ENCODE measurements at regions not wholly inside any gene's neighbourhood (a gene's known extent, or its start where the extent isn't known, plus 50 kb on each side); places are given as distances from the start of the nearest gene placed in this dataset.
A peak's percentile ranks its signal among the peaks of the same experiment; 100 is the strongest.

DNA sequence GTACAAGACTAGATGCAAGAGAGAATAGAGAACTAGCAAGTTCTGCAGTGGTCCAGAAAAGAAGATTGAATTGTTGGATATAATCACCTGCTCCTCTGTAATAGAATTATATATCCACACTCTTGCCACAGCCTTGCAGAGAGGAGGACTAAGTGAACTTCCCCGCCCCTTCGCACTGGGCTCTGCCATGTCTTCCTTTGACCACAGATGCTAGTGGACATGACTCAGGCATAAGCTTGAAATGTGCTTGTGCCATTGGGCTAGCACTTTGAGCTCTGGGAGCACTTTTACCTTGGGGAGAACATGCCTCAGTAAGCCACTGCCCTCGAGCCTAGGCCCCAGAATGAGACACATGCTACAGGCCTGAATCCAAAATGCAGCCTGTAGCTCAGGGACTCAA lies 113.5 kb upstream of the RASA1 start:
- H3K4me1 Mint-ChIP-seq (ENCODE audit: low read depth) = peaks cover 22% of the 10 kb centered on the region
- intact Hi-C loops (cut with micrococcal nuclease) = no loop called here
- no peaks in the 10 kb centered on the region for H3K27me3 Mint-ChIP-seq
- H3K36me3 Mint-ChIP-seq (ENCODE audit: low read depth) = no peaks in the 10 kb centered on the region
- no peaks in the 10 kb centered on the region for H3K9me3 Mint-ChIP-seq
- H3K27ac Mint-ChIP-seq = no peak overlapping the region
- H3K4me3 Mint-ChIP-seq = no peak overlapping the region

- Mint-ChIP-seq H3K9me3 (no peaks in the 10 kb centered on the region), H3K36me3 (ENCODE audit: low read depth) (no peaks in the 10 kb centered on the region), H3K4me1 (ENCODE audit: low read depth) (peaks cover 22% of the 10 kb centered on the region), H3K27ac (no peak overlapping the region), H3K4me3 (no peak overlapping the region), H3K27me3 (no peaks in the 10 kb centered on the region)
- intact Hi-C loops (cut with micrococcal nuclease) = no loop called here
Measured at GRCh38 chr5:87155106-87155505, 112.6 kb upstream of the RASA1 start.

DNA sequence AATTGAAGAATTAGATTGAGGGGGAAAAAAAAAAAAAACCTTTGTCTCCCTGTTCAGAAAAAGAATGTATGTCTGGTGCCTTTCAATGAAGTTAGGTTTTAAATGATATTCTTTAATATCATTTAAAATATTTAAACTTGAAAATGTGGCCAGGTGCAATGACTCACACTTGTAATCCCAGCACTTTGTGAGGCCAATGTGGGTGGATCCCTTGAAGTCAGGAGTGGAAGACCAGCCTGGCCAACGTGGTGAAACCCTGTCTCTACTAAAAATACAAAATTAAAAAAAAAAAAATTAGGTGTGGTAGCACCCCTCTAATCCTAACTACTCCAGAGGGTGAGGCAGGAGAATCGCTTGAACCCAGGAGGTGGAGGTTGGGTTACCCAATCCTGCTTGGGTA lies 111.1 kb upstream of the RASA1 start:
- intact Hi-C loops (cut with micrococcal nuclease) = no loop called here
- no peak overlapping the region for H3K27ac Mint-ChIP-seq
- no peak overlapping the region for H3K4me3 Mint-ChIP-seq
- H3K9me3 Mint-ChIP-seq = no peaks in the 10 kb centered on the region
- peaks cover 11% of the 10 kb centered on the region for H3K4me1 Mint-ChIP-seq (ENCODE audit: low read depth)
- H3K27me3 Mint-ChIP-seq = no peaks in the 10 kb centered on the region
- H3K36me3 Mint-ChIP-seq (ENCODE audit: low read depth) = no peaks in the 10 kb centered on the region

DNA sequence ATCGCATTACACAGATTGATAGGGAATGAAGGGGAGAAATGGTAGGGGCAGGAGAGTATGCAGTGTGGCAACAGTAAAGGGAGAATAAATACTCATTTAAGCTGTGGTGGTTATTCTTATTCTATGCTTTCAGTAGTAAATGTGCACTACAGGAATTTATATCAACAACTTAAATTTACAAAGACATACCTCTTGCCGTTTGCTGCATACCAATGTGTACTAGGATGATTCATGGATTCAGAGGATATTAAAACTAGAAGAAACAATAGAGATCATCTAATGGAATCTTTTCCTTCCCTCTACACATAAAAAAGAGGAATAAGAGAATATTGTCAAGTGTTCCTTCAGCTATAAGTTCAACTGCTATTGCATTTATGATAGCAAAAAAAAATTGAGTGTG lies 103.3 kb upstream of the RASA1 start:
- intact Hi-C loops (cut with micrococcal nuclease) = no loop called here
- Mint-ChIP-seq H3K27ac (no peak overlapping the region), H3K36me3 (ENCODE audit: low read depth) (no peaks in the 10 kb centered on the region), H3K4me1 (ENCODE audit: low read depth) (no peaks in the 10 kb centered on the region), H3K4me3 (no peak overlapping the region), H3K9me3 (no peaks in the 10 kb centered on the region), H3K27me3 (no peaks in the 10 kb centered on the region)

- H3K27me3 Mint-ChIP-seq = no peaks in the 10 kb centered on the region
- H3K27ac Mint-ChIP-seq = no peak overlapping the region
- H3K4me3 Mint-ChIP-seq = no peak overlapping the region
- no peaks in the 10 kb centered on the region for H3K36me3 Mint-ChIP-seq (ENCODE audit: low read depth)
- no peaks in the 10 kb centered on the region for H3K9me3 Mint-ChIP-seq
- no peaks in the 10 kb centered on the region for H3K4me1 Mint-ChIP-seq (ENCODE audit: low read depth)
- intact Hi-C loops (cut with micrococcal nuclease) = no loop called here
Measured at GRCh38 chr5:87169300-87169991, 98.2 kb upstream of the RASA1 start.

GRCh38 chr5:87170799-87171198 lies 96.9 kb upstream of the RASA1 start:
- intact Hi-C loops (cut with micrococcal nuclease) = no loop called here
- Mint-ChIP-seq H3K27ac (no peak overlapping the region), H3K36me3 (ENCODE audit: low read depth) (no peaks in the 10 kb centered on the region), H3K9me3 (peaks cover under 1% of the 10 kb centered on the region), H3K4me3 (no peak overlapping the region), H3K27me3 (no peaks in the 10 kb centered on the region), H3K4me1 (ENCODE audit: low read depth) (no peaks in the 10 kb centered on the region)

- Mint-ChIP-seq H3K9me3 (no peaks in the 10 kb centered on the region), H3K4me3 (no peak overlapping the region), H3K27me3 (peaks cover 2% of the 10 kb centered on the region), H3K36me3 (ENCODE audit: low read depth) (no peaks in the 10 kb centered on the region), H3K4me1 (ENCODE audit: low read depth) (peaks cover 7% of the 10 kb centered on the region), H3K27ac (no peak overlapping the region)
- intact Hi-C loops (cut with micrococcal nuclease) = no loop called here
Measured at GRCh38 chr5:87182649-87183048, 85.0 kb upstream of the RASA1 start.

DNA sequence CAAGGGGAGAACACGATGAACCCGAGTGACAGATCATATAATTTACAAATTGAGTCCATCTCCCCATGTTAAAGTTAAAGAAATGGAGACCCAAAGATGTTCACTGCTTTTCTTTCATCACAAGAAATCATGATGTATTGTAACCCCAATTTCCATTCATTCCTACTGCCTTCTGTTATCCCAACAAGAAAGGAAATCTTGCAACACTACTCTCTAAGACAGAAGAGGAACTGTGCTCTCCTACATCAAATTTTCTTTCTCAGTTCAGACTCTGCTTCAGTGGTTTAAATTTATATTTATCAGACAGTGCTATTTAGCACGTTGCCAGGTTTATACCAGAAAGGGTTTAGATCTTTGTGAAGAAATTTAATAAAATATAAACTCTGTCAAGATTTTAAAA lies 83.8 kb upstream of the RASA1 start:
- Mint-ChIP-seq H3K36me3 (ENCODE audit: low read depth) (no peaks in the 10 kb centered on the region), H3K27me3 (peaks cover 2% of the 10 kb centered on the region), H3K27ac (no peak overlapping the region), H3K4me1 (ENCODE audit: low read depth) (peaks cover 7% of the 10 kb centered on the region), H3K9me3 (no peaks in the 10 kb centered on the region), H3K4me3 (no peak overlapping the region)
- intact Hi-C loops (cut with micrococcal nuclease) = no loop called here

GRCh38 chr5:87184605-87185004 lies 83.1 kb upstream of the RASA1 start:
- Mint-ChIP-seq H3K36me3 (ENCODE audit: low read depth) (no peaks in the 10 kb centered on the region), H3K4me3 (no peak overlapping the region), H3K4me1 (ENCODE audit: low read depth) (peaks cover 7% of the 10 kb centered on the region), H3K27me3 (peaks cover 2% of the 10 kb centered on the region), H3K27ac (no peak overlapping the region), H3K9me3 (no peaks in the 10 kb centered on the region)
- intact Hi-C loops (cut with micrococcal nuclease) = no loop called here

DNA sequence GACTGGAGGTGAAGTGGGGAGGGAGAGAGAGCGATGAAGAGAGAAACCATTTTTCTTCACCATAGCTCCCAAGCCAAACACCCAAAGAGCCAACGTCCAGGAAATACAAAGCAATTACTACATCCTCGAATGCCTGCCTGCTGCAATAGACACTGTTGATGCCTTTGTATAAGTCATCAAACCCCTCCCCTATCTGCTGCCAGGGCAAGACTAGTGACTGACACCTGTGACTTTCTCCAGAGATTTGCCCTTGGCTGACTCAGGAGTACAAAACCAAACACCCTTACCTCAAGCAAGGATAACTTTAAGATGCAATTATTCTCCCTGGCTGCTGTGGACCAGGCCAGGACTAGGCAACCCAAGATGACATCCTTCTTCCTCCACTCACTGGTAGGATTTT lies 81.8 kb upstream of the RASA1 start:
- Mint-ChIP-seq H3K36me3 (ENCODE audit: low read depth) (no peaks in the 10 kb centered on the region), H3K9me3 (no peaks in the 10 kb centered on the region), H3K27me3 (peaks cover 2% of the 10 kb centered on the region), H3K4me1 (ENCODE audit: low read depth) (peaks cover 7% of the 10 kb centered on the region), H3K4me3 (no peak overlapping the region), H3K27ac (no peak overlapping the region)
- intact Hi-C loops (cut with micrococcal nuclease) = no loop called here

DNA sequence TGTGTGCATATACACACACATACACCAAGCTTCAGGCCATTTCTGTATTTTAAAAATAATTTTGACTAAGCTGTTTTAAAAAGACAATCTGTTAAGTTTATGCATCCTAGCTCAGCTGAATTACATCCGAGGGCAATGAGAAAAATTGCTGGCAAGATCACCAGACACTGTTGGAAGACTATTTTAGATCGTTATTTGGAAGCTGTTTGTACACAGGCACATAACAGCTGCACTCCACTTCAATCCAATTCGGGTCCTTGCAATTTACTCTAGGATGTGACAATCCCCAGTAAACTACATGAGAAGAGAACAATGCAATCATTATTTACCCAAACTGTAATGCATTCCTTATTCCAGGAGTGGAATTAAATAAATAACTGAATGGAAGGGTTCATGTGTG lies 79.3 kb upstream of the RASA1 start:
- H3K36me3 Mint-ChIP-seq (ENCODE audit: low read depth) = no peaks in the 10 kb centered on the region
- H3K27ac Mint-ChIP-seq = no peak overlapping the region
- intact Hi-C loops (cut with micrococcal nuclease) = no loop called here
- H3K27me3 Mint-ChIP-seq = no peaks in the 10 kb centered on the region
- H3K9me3 Mint-ChIP-seq = no peaks in the 10 kb centered on the region
- H3K4me3 Mint-ChIP-seq = no peak overlapping the region
- H3K4me1 Mint-ChIP-seq (ENCODE audit: low read depth) = peaks cover 5% of the 10 kb centered on the region

DNA sequence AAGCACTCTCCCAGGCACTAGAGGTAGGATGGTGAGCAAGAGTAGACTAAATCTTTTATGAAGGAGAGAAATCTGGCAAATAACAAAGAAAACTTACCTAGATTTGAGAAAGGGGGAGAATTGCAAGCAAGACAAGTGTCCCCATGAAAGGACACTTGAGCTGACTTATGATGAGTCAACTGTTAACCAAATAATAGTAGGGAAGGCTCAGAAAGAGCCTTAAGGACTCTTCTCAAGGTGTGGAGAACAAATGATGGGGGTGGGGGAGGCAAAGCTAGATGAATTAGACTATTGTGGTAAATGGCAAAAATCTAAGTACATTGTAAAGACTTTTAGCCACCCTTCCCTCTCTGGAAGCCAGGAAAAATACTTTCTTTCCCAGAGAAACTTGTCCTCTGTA lies 77.6 kb upstream of the RASA1 start:
- Mint-ChIP-seq H3K36me3 (ENCODE audit: low read depth) (no peaks in the 10 kb centered on the region), H3K27me3 (no peaks in the 10 kb centered on the region), H3K27ac (no peak overlapping the region), H3K4me1 (ENCODE audit: low read depth) (peaks cover 6% of the 10 kb centered on the region), H3K4me3 (no peak overlapping the region), H3K9me3 (no peaks in the 10 kb centered on the region)
- intact Hi-C loops (cut with micrococcal nuclease) = no loop called here

GRCh38 chr5:87190687-87191086 lies 77.0 kb upstream of the RASA1 start:
- H3K27ac Mint-ChIP-seq = no peak overlapping the region
- H3K36me3 Mint-ChIP-seq (ENCODE audit: low read depth) = no peaks in the 10 kb centered on the region
- H3K4me3 Mint-ChIP-seq = no peak overlapping the region
- H3K4me1 Mint-ChIP-seq (ENCODE audit: low read depth) = peaks cover 12% of the 10 kb centered on the region
- intact Hi-C loops (cut with micrococcal nuclease) = no loop called here
- no peaks in the 10 kb centered on the region for H3K27me3 Mint-ChIP-seq
- no peaks in the 10 kb centered on the region for H3K9me3 Mint-ChIP-seq

GRCh38 chr5:87191645-87192044 lies 76.0 kb upstream of the RASA1 start:
- intact Hi-C loops (cut with micrococcal nuclease) = no loop called here
- Mint-ChIP-seq H3K27me3 (no peaks in the 10 kb centered on the region), H3K36me3 (ENCODE audit: low read depth) (no peaks in the 10 kb centered on the region), H3K4me1 (ENCODE audit: low read depth) (peaks cover 15% of the 10 kb centered on the region), H3K9me3 (no peaks in the 10 kb centered on the region), H3K4me3 (no peak overlapping the region), H3K27ac (no peak overlapping the region)

DNA sequence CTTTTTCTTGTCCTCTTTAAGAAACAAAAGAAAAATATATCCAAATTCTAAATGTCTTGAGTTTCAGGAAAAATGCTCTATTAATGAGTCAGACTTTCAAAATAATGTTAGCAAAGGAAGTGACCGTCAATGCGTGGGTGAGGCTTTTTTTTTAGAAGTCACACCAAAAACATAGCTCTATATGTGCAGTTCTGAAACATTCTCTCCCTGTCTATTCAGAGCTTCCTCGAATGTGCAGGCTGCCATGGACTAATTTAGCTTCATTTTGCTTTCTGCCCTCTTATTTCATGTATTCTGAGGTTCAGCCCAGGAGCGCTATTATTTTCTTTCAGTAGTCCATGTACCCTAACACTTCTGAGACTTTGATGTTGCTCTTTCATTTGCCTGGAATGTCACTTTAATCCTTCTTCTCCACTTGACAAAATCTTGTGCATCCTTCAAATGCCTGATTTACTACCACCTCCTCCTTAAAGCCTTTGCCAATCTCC lies 72.5 kb upstream of the RASA1 start:
- H3K9me3 Mint-ChIP-seq = no peaks in the 10 kb centered on the region
- no peak overlapping the region for H3K4me3 Mint-ChIP-seq
- intact Hi-C loops (cut with micrococcal nuclease) = no loop called here
- H3K27me3 Mint-ChIP-seq = no peaks in the 10 kb centered on the region
- peak overlapping the region; percentile 64 for H3K27ac Mint-ChIP-seq
- H3K4me1 Mint-ChIP-seq (ENCODE audit: low read depth) = peaks cover 15% of the 10 kb centered on the region
- no peaks in the 10 kb centered on the region for H3K36me3 Mint-ChIP-seq (ENCODE audit: low read depth)

Data from dendritic cell treated with granulocyte-macrophage colony-stimulating factor and Interleukin-4, amounts not matched to agents 40 ng/mL and 50 ng/mL, for 4 days (primary cell).